GM18907 (cell line): ENCODE measurements at regions not wholly inside any gene's neighbourhood (a gene's known extent, or its start where the extent isn't known, plus 50 kb on each side); places are given as distances from the start of the nearest gene placed in this dataset.
"Not testable (repeated sequence)": the region's sequence is repeated elsewhere in the genome, so short reads cannot be mapped to it uniquely, and the experiment has no call there.

Experiments
- ATAC-seq: cut with Tn5 transposase; IDR thresholded peaks from one replicate; pipeline ENCODE4 v1.9.1; 2021; ENCODE audit warnings: mild to moderate bottlenecking, moderate library complexity; ENCODE audit not compliant: unreplicated experiment

- ATAC-seq, result no peak
Observed at GRCh38 chr3:107142786-107143575, 234.3 kb upstream of the CCDC54 start.

- ATAC-seq, result no peak
Observed at GRCh38 chr3:107150675-107151074, 226.6 kb upstream of the CCDC54 start.

- ATAC-seq, result no peak
Observed at GRCh38 chr3:107153981-107154380, 223.3 kb upstream of the CCDC54 start.

GRCh38 chr3:107172411-107172810 is 204.8 kb upstream of the CCDC54 start:
- no peak for ATAC-seq

- ATAC-seq, result no peak
Observed at GRCh38 chr3:107184375-107184774, 192.9 kb upstream of the CCDC54 start.

- ATAC-seq, result no peak
Observed at GRCh38 chr3:107188262-107188661, 189.0 kb upstream of the CCDC54 start.

- no peak for ATAC-seq
Observed at GRCh38 chr3:107189158-107189791, 188.0 kb upstream of the CCDC54 start.

GRCh38 chr3:107193116-107193515 is 184.1 kb upstream of the CCDC54 start:
- no peak for ATAC-seq

- no peak for ATAC-seq
Observed at GRCh38 chr3:107198581-107199181, 178.6 kb upstream of the CCDC54 start.

GRCh38 chr3:107201146-107201545 is 176.1 kb upstream of the CCDC54 start:
- ATAC-seq, result no peak

- not testable (repeated sequence) for ATAC-seq
Observed at GRCh38 chr3:107202885-107203284, 174.4 kb upstream of the CCDC54 start.

GRCh38 chr3:107204121-107204520 is 173.1 kb upstream of the CCDC54 start:
- ATAC-seq, result no peak

- no peak for ATAC-seq
Observed at GRCh38 chr3:107205358-107205757, 171.9 kb upstream of the CCDC54 start.

GRCh38 chr3:107206141-107206540 is 171.1 kb upstream of the CCDC54 start:
- no peak for ATAC-seq

- no peak for ATAC-seq
Observed at GRCh38 chr3:107206945-107207344, 170.3 kb upstream of the CCDC54 start.

- ATAC-seq, result no peak
Observed at GRCh38 chr3:107208100-107208499, 169.1 kb upstream of the CCDC54 start.

GRCh38 chr3:107208796-107209195 is 168.4 kb upstream of the CCDC54 start:
- no peak for ATAC-seq

GRCh38 chr3:107209302-107209990 is 167.8 kb upstream of the CCDC54 start:
- no peak for ATAC-seq

GRCh38 chr3:107211608-107212007 is 165.6 kb upstream of the CCDC54 start:
- ATAC-seq, result no peak

- no peak for ATAC-seq
Observed at GRCh38 chr3:107212618-107213017, 164.6 kb upstream of the CCDC54 start.

GRCh38 chr3:107213044-107213669 is 164.1 kb upstream of the CCDC54 start:
- no peak for ATAC-seq
